ENCODE measurements at regions not wholly inside any gene's neighbourhood (a gene's known extent, or its start where the extent isn't known, plus 50 kb on each side); places are given as distances from the start of the nearest gene placed in this dataset.

DNA sequence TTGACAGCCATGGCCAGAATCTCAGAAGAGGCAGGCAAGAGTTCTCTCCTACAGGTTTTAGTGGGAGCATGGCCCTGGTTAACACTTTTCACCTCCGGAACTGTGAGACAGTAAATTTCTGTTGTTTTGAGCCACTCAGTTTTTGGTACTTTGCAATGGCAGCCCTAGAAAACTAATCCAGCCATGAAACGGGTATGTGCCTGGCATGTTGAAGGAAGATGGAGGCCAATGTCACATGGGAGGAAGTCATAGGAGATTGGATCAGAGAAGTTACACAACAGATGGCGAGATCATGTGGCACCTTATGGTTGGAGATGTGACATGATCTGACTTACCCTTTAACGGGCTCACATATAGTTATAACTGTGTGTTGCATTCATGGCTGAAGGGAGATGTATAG, 63.2 kb upstream of the EED start:
- WGBS (ENCODE audit: low lambda C conversion rate) = 72% methylated on average over 4 of the region's 4 CpGs
- POLR2A ChIA-PET = no interaction called here

DNA sequence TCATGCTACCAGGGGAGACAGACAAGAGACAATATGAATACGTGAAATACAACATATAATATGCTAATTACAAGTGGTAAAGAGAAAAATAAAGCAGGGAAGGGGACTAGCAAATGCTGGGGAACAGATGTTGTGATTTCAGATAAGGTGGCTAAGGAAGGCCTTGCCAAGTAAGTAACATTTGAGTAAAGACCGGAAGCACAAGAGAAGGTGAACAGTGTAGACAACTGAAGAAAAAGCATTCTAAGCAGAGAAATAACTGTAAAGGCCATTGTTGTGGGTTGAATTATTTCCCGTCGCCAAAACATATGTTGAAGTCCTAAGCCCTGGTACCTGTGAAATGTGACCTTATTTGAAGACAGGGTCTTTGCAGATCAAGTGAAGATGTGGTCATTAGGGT, 63.7 kb upstream of the EED start:
- Histone ChIP-seq H3K27ac (ENCODE audit: low read depth in 2 of 2, low read length in 1 of 2) (no peak overlapping the region), H3K9ac (no peak overlapping the region), H3K9me2 (no peaks in the 10 kb centered on the region), H3K4me2 (no peak overlapping the region), H3F3A (replicated peaks; ENCODE audit: insufficient read depth) (peaks cover 4% of the 10 kb centered on the region), H3K79me2 (ENCODE audit: insufficient read depth) (no peaks in the 10 kb centered on the region), H3K4me1 (ENCODE audit: control insufficient read depth in 1 of 2, insufficient read depth in 2 of 2, low read depth in 1 of 2, low read length in 1 of 2) (peaks cover 3 to 5% of the 10 kb centered on the region in 2 experiments; a peak in 1 of 4 replicates), H3K4me3 (ENCODE audit: low read depth in 2 of 2, low read length in 1 of 2) (no peak overlapping the region), H2AFZ (ENCODE audit: low read depth) (no peak overlapping the region), H3K27me3 (ENCODE audit: insufficient read depth) (no peaks in the 10 kb centered on the region), H4K20me1 (ENCODE audit: insufficient read depth) (no peaks in the 10 kb centered on the region), H3K9me3 (no peaks in the 10 kb centered on the region), H3K36me3 (replicated peaks in 1 of 2; ENCODE audit: control insufficient read depth in 1 of 2, insufficient read depth in 2 of 2, low read length in 1 of 2) (no peaks in the 10 kb centered on the region)
- CTCF ChIA-PET = no interaction called here
- no peak for TF ChIP-seq SIN3A (IDR thresholded peaks at IDR 0.05; ENCODE audit: borderline replicate concordance, low read depth, low read length)
- no peak for TF ChIP-seq CHD2 (IDR thresholded peaks at IDR 0.05; ENCODE audit: low read length, partially characterized antibody)
- TF ChIP-seq, protein P1, sequence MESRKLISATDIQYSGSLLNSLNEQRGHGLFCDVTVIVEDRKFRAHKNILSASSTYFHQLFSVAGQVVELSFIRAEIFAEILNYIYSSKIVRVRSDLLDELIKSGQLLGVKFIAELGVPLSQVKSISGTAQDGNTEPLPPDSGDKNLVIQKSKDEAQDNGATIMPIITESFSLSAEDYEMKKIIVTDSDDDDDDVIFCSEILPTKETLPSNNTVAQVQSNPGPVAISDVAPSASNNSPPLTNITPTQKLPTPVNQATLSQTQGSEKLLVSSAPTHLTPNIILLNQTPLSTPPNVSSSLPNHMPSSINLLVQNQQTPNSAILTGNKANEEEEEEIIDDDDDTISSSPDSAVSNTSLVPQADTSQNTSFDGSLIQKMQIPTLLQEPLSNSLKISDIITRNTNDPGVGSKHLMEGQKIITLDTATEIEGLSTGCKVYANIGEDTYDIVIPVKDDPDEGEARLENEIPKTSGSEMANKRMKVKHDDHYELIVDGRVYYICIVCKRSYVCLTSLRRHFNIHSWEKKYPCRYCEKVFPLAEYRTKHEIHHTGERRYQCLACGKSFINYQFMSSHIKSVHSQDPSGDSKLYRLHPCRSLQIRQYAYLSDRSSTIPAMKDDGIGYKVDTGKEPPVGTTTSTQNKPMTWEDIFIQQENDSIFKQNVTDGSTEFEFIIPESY (IDR thresholded peaks at IDR 0.05; ENCODE audit: borderline replicate concordance, low read depth) = no peak
- 90% methylated on average over 4 of the region's 4 CpGs for WGBS (ENCODE audit: low lambda C conversion rate)
- no peak for DNase-seq
- POLR2A ChIA-PET = no interaction called here

More for the DNA sequence above, 63.2 kb upstream of the EED start:
- Histone ChIP-seq H3K4me3 (ENCODE audit: low read depth in 2 of 2, low read length in 1 of 2) (no peak overlapping the region), H4K20me1 (ENCODE audit: insufficient read depth) (no peaks in the 10 kb centered on the region), H3F3A (replicated peaks; ENCODE audit: insufficient read depth) (no peaks in the 10 kb centered on the region), H3K79me2 (ENCODE audit: insufficient read depth) (no peaks in the 10 kb centered on the region), H3K9me3 (no peaks in the 10 kb centered on the region), H3K4me2 (no peak overlapping the region), H3K9ac (no peak overlapping the region), H3K9me2 (no peaks in the 10 kb centered on the region), H3K4me1 (ENCODE audit: control insufficient read depth in 1 of 2, insufficient read depth in 2 of 2, low read depth in 1 of 2, low read length in 1 of 2) (peaks cover 2 to 3% of the 10 kb centered on the region in 2 experiments; a peak in 1 of 4 replicates), H3K27ac (ENCODE audit: low read depth in 2 of 2, low read length in 1 of 2) (no peak overlapping the region), H3K27me3 (ENCODE audit: insufficient read depth) (no peaks in the 10 kb centered on the region), H3K36me3 (replicated peaks in 1 of 2; ENCODE audit: control insufficient read depth in 1 of 2, insufficient read depth in 2 of 2, low read length in 1 of 2) (no peaks in the 10 kb centered on the region), H2AFZ (ENCODE audit: low read depth) (no peak overlapping the region)
- CTCF ChIA-PET = no interaction called here
- DNase-seq = no peak
- no peak for TF ChIP-seq FOXM1 (IDR thresholded peaks at IDR 0.05; ENCODE audit: low read depth)
- no peak for TF ChIP-seq ELF1 (IDR thresholded peaks at IDR 0.05)
- TF ChIP-seq, protein P2, sequence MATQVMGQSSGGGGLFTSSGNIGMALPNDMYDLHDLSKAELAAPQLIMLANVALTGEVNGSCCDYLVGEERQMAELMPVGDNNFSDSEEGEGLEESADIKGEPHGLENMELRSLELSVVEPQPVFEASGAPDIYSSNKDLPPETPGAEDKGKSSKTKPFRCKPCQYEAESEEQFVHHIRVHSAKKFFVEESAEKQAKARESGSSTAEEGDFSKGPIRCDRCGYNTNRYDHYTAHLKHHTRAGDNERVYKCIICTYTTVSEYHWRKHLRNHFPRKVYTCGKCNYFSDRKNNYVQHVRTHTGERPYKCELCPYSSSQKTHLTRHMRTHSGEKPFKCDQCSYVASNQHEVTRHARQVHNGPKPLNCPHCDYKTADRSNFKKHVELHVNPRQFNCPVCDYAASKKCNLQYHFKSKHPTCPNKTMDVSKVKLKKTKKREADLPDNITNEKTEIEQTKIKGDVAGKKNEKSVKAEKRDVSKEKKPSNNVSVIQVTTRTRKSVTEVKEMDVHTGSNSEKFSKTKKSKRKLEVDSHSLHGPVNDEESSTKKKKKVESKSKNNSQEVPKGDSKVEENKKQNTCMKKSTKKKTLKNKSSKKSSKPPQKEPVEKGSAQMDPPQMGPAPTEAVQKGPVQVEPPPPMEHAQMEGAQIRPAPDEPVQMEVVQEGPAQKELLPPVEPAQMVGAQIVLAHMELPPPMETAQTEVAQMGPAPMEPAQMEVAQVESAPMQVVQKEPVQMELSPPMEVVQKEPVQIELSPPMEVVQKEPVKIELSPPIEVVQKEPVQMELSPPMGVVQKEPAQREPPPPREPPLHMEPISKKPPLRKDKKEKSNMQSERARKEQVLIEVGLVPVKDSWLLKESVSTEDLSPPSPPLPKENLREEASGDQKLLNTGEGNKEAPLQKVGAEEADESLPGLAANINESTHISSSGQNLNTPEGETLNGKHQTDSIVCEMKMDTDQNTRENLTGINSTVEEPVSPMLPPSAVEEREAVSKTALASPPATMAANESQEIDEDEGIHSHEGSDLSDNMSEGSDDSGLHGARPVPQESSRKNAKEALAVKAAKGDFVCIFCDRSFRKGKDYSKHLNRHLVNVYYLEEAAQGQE (IDR thresholded peaks at IDR 0.05; ENCODE audit: low read depth, low read length) = no peak
- TF ChIP-seq TAF1 (IDR thresholded peaks at IDR 0.05; ENCODE audit: borderline replicate concordance, low read depth, low read length) = no peak
- TF ChIP-seq SIN3A (IDR thresholded peaks at IDR 0.05; ENCODE audit: borderline replicate concordance, low read depth, low read length) = no peak
- TF ChIP-seq, protein P3, sequence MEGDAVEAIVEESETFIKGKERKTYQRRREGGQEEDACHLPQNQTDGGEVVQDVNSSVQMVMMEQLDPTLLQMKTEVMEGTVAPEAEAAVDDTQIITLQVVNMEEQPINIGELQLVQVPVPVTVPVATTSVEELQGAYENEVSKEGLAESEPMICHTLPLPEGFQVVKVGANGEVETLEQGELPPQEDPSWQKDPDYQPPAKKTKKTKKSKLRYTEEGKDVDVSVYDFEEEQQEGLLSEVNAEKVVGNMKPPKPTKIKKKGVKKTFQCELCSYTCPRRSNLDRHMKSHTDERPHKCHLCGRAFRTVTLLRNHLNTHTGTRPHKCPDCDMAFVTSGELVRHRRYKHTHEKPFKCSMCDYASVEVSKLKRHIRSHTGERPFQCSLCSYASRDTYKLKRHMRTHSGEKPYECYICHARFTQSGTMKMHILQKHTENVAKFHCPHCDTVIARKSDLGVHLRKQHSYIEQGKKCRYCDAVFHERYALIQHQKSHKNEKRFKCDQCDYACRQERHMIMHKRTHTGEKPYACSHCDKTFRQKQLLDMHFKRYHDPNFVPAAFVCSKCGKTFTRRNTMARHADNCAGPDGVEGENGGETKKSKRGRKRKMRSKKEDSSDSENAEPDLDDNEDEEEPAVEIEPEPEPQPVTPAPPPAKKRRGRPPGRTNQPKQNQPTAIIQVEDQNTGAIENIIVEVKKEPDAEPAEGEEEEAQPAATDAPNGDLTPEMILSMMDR (IDR thresholded peaks at IDR 0.05) = no peak

All from SK-N-SH (cell line).